Activated T-cell treated with anti-CD3 and anti-CD28 coated beads, Interleukin-2, amount 50 U/mL, for 4 hours (primary cell): ENCODE measurements at regions not wholly inside any gene's neighbourhood (a gene's known extent, or its start where the extent isn't known, plus 50 kb on each side); places are given as distances from the start of the nearest gene placed in this dataset.
"Not testable (repeated sequence)": the region's sequence is repeated elsewhere in the genome, so short reads cannot be mapped to it uniquely, and the experiment has no call there.

Experiments
- ATAC-seq, 2 donors: fragments of 200-7000 bp; cut with Tn5 transposase; one replicate each; pipeline ENCODE4 v1.10.0; 2021
- DNase-seq: peaks from one replicate; pipeline ENCODE4 v3.0.0-alpha.2; 2020
- H3K27me3 Mint-ChIP-seq: one replicate; pipeline ENCODE4 v1.8.0; 2021; ENCODE audit warnings: low read depth, mixed read lengths
- H3K36me3 Mint-ChIP-seq: one replicate; pipeline ENCODE4 v1.8.0; 2022; ENCODE audit warnings: mixed read lengths; ENCODE audit not compliant: insufficient read depth
- H3K4me1 Mint-ChIP-seq: one replicate; pipeline ENCODE4 v1.8.0; 2021; ENCODE audit warnings: low read depth, mixed read lengths
- H3K4me3 Mint-ChIP-seq: one replicate; pipeline ENCODE4 v1.8.0; 2021; ENCODE audit warnings: mild to moderate bottlenecking, moderate library complexity, mixed read lengths
- H3K9me3 Mint-ChIP-seq: one replicate; pipeline ENCODE4 v1.8.0; 2021; ENCODE audit warnings: mixed read lengths

DNA sequence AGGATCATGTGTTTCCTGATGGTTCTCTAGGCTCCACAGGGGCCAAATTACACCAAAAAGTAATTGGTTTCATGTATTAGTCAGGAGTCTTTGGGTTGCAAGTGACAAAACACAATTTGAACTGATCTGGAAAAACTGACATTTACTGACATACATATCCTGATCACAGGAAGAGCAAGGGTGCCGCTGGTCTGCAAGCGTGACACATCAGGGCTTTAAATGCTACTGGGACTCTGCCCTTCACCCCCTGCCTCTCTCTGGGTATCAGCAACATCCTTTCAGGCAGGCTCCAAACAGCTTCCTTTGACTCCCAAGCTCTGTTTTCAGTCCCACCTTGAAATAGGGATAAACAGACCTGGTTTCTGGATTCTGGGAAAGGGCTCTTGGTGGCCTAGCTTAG lies 197.5 kb downstream of the PALM2AKAP2 start:
- H3K27me3 Mint-ChIP-seq, result no peaks in the 10 kb centered on the region
- peaks cover 6% of the 10 kb centered on the region for H3K9me3 Mint-ChIP-seq
- no peak for DNase-seq
- no peaks in the 10 kb centered on the region for H3K36me3 Mint-ChIP-seq
- H3K4me3 Mint-ChIP-seq, result no peak overlapping the region
- ATAC-seq, result no peak
- H3K4me1 Mint-ChIP-seq, result peaks cover 39% of the 10 kb centered on the region

DNA sequence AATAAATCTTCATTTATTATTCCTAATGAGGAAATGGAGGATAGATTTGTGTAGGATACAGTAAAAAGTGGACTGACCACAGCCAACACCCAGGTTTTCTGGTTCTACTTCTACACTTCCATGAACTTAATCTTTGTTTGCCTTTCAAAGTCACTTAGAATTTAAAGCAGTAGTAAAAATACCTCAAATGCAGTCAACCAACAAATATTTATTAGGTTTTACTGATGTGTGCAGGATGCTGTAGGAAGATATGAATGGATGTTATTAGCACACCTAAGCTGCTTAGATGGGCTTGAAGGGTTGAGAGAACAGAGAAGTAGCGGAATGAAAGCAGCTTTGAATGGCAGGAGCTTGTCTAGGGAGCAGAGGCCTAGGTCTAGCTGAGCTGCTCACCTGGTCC lies 201.1 kb downstream of the PALM2AKAP2 start:
- Mint-ChIP-seq H3K27me3 (no peaks in the 10 kb centered on the region), H3K9me3 (peaks cover 6% of the 10 kb centered on the region), H3K4me3 (no peak overlapping the region), H3K4me1 (peaks cover 10% of the 10 kb centered on the region), H3K36me3 (no peaks in the 10 kb centered on the region)
- ATAC-seq (no peak), DNase-seq (no peak)

DNA sequence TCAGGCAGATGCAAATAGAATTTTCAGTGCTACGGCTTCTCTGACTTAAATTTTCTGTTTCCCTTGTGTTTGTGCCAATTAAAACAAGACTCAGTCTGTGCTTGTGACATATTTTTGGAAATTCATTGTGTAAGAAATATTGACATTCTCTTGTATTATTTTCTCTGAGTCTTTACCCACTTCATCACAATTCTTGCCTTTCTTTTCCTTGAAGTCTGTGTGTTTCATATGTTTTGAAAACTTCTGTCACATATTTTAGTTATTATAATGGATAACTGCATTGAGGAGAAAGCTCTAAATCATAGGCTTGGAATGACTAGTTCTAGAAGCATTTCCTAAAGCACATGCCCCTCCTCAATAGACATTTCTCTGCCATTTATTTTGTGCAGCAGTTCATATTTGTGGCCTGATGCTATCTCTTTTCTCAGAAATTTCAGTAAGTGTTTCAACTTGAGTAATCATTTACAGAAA lies 206.6 kb downstream of the PALM2AKAP2 start:
- DNase-seq (no peak), ATAC-seq (no peak)
- Mint-ChIP-seq H3K9me3 (peaks cover 14% of the 10 kb centered on the region), H3K4me3 (no peak overlapping the region), H3K4me1 (no peaks in the 10 kb centered on the region), H3K36me3 (no peaks in the 10 kb centered on the region), H3K27me3 (no peaks in the 10 kb centered on the region)

- H3K4me1 Mint-ChIP-seq, result no peaks in the 10 kb centered on the region
- H3K36me3 Mint-ChIP-seq, result no peaks in the 10 kb centered on the region
- H3K27me3 Mint-ChIP-seq, result peaks cover 2% of the 10 kb centered on the region
- H3K4me3 Mint-ChIP-seq, result no peak overlapping the region
- H3K9me3 Mint-ChIP-seq, result peaks cover 9% of the 10 kb centered on the region
- DNase-seq (no peak), ATAC-seq (no peak)
These were observed 209.3 kb downstream of the PALM2AKAP2 start for GRCh38 chr9:109989296-109989695.

DNA sequence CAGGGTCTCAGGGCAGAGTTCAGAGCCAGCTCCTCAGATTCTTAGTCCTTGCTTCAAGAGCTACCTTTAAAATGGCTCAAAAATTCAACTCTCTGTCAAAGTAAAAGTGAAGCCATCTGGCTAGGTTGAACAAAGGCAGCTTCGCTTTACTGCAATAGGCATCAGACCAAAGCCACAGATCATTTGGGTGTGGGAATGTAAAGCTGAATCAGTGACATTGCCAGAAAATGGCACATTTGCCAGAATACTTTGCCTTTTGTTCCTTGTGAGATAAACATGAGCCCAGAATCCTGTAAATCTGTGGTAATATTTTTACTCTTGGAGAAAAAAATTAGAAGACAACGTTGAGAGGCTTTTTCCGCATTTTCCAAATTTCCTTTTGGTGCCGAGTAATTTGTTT lies 210.5 kb downstream of the PALM2AKAP2 start:
- peaks cover 12% of the 10 kb centered on the region for H3K9me3 Mint-ChIP-seq
- no peaks in the 10 kb centered on the region for H3K4me1 Mint-ChIP-seq
- no peaks in the 10 kb centered on the region for H3K36me3 Mint-ChIP-seq
- DNase-seq (no peak), ATAC-seq (no peak)
- peaks cover 2% of the 10 kb centered on the region for H3K27me3 Mint-ChIP-seq
- no peak overlapping the region for H3K4me3 Mint-ChIP-seq

GRCh38 chr9:109992293-109992692 lies 212.3 kb downstream of the PALM2AKAP2 start:
- no peak for ATAC-seq
- H3K4me1 Mint-ChIP-seq, result no peaks in the 10 kb centered on the region
- no peak for DNase-seq
- no peak overlapping the region for H3K4me3 Mint-ChIP-seq
- peaks cover 2% of the 10 kb centered on the region for H3K27me3 Mint-ChIP-seq
- H3K9me3 Mint-ChIP-seq, result peaks cover 12% of the 10 kb centered on the region
- H3K36me3 Mint-ChIP-seq, result no peaks in the 10 kb centered on the region

- ATAC-seq, result no peak
- no peak overlapping the region for H3K4me3 Mint-ChIP-seq
- H3K4me1 Mint-ChIP-seq, result no peaks in the 10 kb centered on the region
- H3K27me3 Mint-ChIP-seq, result peaks cover 2% of the 10 kb centered on the region
- no peaks in the 10 kb centered on the region for H3K36me3 Mint-ChIP-seq
- no peak for DNase-seq
- H3K9me3 Mint-ChIP-seq, result peaks cover 4% of the 10 kb centered on the region
These were observed 213.4 kb downstream of the PALM2AKAP2 start for GRCh38 chr9:109993250-109993978.

- ATAC-seq (no peak), DNase-seq (no peak)
- Mint-ChIP-seq H3K27me3 (peaks cover 2% of the 10 kb centered on the region), H3K4me3 (no peak overlapping the region), H3K4me1 (no peaks in the 10 kb centered on the region), H3K36me3 (no peaks in the 10 kb centered on the region), H3K9me3 (peaks cover 3% of the 10 kb centered on the region)
These were observed 213.8 kb downstream of the C9orf152 start for GRCh38 chr9:109994141-109994540.

GRCh38 chr9:109996936-109997580 lies 210.9 kb downstream of the C9orf152 start:
- no peak for DNase-seq
- Mint-ChIP-seq H3K9me3 (peaks cover 3% of the 10 kb centered on the region), H3K4me1 (no peaks in the 10 kb centered on the region), H3K4me3 (no peak overlapping the region), H3K27me3 (peaks cover 2% of the 10 kb centered on the region), H3K36me3 (no peaks in the 10 kb centered on the region)
- no peak for ATAC-seq

DNA sequence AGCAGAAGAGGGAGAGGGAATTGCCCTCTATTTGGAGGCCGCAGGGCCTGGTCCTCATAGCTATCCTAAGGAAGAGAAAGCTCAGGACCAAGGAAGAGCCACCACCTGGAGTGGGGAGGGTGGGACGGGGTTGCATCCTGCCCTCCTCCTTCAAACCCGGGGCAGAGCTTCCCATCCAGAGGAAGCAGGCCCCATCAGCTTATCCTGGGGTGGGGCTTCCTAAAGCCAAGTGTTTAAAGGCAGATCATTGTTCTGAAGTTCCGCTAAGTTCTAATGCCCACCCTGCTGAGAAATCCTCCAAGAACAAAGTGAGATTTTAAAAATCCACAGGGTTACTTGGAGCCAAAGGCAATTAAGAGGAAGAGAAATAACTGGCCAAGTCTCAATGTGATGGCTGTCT lies 210.3 kb downstream of the C9orf152 start:
- no peaks in the 10 kb centered on the region for H3K4me1 Mint-ChIP-seq
- DNase-seq (no peak), ATAC-seq (no peak)
- H3K36me3 Mint-ChIP-seq, result no peaks in the 10 kb centered on the region
- H3K27me3 Mint-ChIP-seq, result peaks cover 2% of the 10 kb centered on the region
- no peak overlapping the region for H3K4me3 Mint-ChIP-seq
- peaks cover 3% of the 10 kb centered on the region for H3K9me3 Mint-ChIP-seq

DNA sequence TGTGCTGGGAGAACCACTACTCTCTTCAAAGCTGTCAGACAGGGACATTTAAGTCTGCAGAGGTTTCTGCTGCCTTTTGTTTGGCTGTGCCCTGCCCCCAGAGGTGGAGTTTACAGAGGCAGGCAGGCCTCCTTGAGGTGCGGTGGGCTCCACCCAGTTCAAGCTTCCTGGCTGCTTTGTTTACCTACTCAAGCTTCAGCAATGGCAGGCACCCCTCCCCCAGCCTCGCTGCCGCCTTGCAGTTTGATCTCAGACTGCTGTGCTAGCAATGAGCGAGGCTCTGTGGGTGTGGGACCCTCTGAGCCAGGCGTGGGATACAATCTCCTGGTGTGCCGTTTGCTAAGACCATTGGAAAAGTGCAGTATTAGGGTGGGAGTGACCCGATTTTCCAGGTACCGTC lies 202.4 kb downstream of the C9orf152 start:
- peaks cover 11% of the 10 kb centered on the region for H3K9me3 Mint-ChIP-seq
- H3K36me3 Mint-ChIP-seq, ATAC-seq, H3K27me3 Mint-ChIP-seq, H3K4me3 Mint-ChIP-seq, DNase-seq: not testable (repeated sequence)
- H3K4me1 Mint-ChIP-seq, result peaks cover 22% of the 10 kb centered on the region

DNA sequence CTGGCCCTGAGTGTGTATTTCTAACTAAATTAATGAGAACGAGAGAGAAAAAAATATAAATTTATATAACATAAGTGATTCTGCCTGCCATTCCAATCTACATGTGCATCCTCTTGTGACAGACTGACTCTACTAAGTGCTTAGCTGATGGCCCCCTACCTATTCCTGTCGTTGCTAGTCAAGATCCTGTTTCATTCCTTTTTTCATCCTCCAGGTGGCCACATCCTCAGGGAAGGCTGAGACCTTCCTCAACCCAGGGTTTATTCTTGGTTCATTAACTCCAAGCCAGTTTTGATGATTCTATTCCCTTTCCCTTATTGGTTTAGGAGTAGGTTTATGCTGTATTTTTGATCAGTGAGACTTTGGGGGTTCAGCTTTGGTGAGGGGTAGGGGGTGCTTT lies 201.3 kb downstream of the C9orf152 start:
- H3K9me3 Mint-ChIP-seq, result peaks cover 11% of the 10 kb centered on the region
- no peak for ATAC-seq
- H3K4me3 Mint-ChIP-seq, result no peak overlapping the region
- H3K4me1 Mint-ChIP-seq, result peaks cover 22% of the 10 kb centered on the region
- no peaks in the 10 kb centered on the region for H3K27me3 Mint-ChIP-seq
- peaks cover 3% of the 10 kb centered on the region for H3K36me3 Mint-ChIP-seq
- DNase-seq, result no peak

DNA sequence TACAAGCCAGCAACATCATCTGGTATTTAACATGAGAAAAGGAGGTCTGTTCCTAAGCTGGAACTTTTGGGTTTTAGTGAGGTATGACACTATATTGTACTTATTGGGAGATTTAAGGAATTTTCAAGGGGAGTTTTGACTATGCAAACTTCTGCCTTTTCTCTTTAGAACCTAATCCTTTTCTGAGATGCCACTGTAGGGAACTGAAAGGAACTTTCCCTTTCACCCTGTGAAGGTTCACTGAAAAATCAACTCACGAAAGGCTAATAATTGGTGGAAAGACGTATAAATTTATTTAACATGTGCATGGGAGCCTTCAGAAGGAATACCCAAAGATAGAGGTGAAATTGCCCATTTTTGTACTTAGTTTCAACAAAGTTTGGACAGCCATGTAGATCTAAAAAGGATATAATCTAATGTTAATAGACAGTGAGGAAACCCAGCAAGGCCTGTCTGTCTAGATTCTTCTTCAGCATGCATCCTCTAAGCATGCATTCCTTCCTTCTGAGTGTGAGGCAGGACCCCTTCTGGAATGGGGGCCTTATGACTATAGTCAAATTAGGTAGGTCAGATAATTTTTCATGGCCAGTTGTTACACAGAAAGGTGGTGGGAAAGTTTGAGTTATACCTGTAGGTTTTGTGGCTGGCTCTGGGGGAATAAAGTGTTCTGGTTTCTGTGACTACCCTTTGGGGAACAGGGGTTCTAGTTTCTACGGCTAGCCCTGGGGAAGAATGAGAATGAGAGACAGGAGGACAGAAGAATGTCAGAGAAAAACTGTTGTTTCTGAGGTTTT lies 200.3 kb downstream of the C9orf152 start:
- H3K27me3 Mint-ChIP-seq, result no peaks in the 10 kb centered on the region
- peaks cover 22% of the 10 kb centered on the region for H3K4me1 Mint-ChIP-seq
- DNase-seq, result no peak
- H3K36me3 Mint-ChIP-seq, result peaks cover 3% of the 10 kb centered on the region
- H3K4me3 Mint-ChIP-seq, result no peak overlapping the region
- H3K9me3 Mint-ChIP-seq, result peaks cover 11% of the 10 kb centered on the region
- ATAC-seq, result no peak

GRCh38 chr9:110008663-110009062 lies 199.3 kb downstream of the C9orf152 start:
- Mint-ChIP-seq H3K4me3 (no peak overlapping the region), H3K4me1 (peaks cover 22% of the 10 kb centered on the region), H3K9me3 (peaks cover 10% of the 10 kb centered on the region), H3K27me3 (no peaks in the 10 kb centered on the region), H3K36me3 (peaks cover 3% of the 10 kb centered on the region)
- DNase-seq, result no peak
- ATAC-seq, result no peak
